ENCODE measurements at regions not wholly inside any gene's neighbourhood (a gene's known extent, or its start where the extent isn't known, plus 50 kb on each side); places are given as distances from the start of the nearest gene placed in this dataset.
A peak's percentile ranks its signal among the peaks of the same experiment; 100 is the strongest.
"Not testable (repeated sequence)": the region's sequence is repeated elsewhere in the genome, so short reads cannot be mapped to it uniquely, and the experiment has no call there.

DNA sequence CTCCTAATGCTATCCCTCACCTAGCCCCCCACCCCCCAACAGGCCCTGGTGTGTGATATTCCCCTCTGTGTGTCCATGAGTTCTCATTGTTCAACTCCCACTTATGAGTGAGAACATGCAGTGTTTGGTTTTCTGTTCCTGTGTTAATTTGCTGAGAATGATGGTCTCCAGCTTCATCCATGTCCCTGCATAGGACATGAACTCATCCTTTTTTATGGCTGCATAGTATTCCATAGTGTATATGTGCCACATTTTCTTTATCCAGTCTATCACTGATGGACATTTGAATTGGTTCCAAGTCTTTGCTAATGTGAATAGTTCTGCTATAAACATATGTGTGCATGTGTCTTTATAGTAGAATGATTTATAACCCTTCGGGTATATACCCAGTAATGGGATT is 57.2 kb upstream of the ME3 start:
- intact Hi-C loops (cut with micrococcal nuclease); H3K79me2 ChIP-seq (ENCODE audit: control insufficient read depth, insufficient read depth, low read length); H3K9me3 ChIP-seq (replicated peaks; ENCODE audit: control insufficient read depth, insufficient read depth, low read depth, low read length); POLR2A ChIA-PET; H4K20me1 ChIP-seq (replicated peaks; ENCODE audit: control insufficient read depth, insufficient read depth, low read length); H3K4me2 ChIP-seq (ENCODE audit: insufficient read depth, low read length); H3K9me1 ChIP-seq (ENCODE audit: control insufficient read depth, insufficient read depth, low read length); BruUV-seq (replicated peaks); FAIRE-seq; in situ Hi-C loops (cut with MboI); H3K27me3 ChIP-seq (ENCODE audit: control insufficient read depth in 2 of 2, insufficient read depth in 2 of 2, low read length in 2 of 2); H3K9ac ChIP-seq (ENCODE audit: insufficient read depth in 1 of 2, low read depth in 2 of 2, low read length in 2 of 2); H3K27ac ChIP-seq (ENCODE audit: extremely low read depth, low read depth, low read length); ATAC-seq; H3K36me3 ChIP-seq (ENCODE audit: control insufficient read depth, insufficient read depth, low read length); H3K4me3 ChIP-seq; H2AFZ ChIP-seq (ENCODE audit: low read depth, low read length); DNase-seq (ENCODE audit: extremely low read depth in 1 of 4, low spot score in 3 of 4); CTCF ChIA-PET (ENCODE audit: low intra/inter-chr PET ratio); H3K4me1 ChIP-seq (replicated peaks in 1 of 2; ENCODE audit: control insufficient read depth in 2 of 2, insufficient read depth in 2 of 2, low read length in 2 of 2): not testable (repeated sequence)
- peak; percentile 85 for TF ChIP-seq ZNF146 (CRISPR knock-in tag; IDR thresholded peaks at IDR 0.05; ENCODE audit: unreplicated experiment)
- 0 out of 2 replicates have a peak, but pooled peaks have one; percentile 34 for TF ChIP-seq BCOR (IDR thresholded peaks at IDR 0.05)
- 7% methylated on average over 1 of the region's 1 CpG for WGBS (ENCODE audit: insufficient coverage, low coverage, missing lambda C conversion rate)

DNA sequence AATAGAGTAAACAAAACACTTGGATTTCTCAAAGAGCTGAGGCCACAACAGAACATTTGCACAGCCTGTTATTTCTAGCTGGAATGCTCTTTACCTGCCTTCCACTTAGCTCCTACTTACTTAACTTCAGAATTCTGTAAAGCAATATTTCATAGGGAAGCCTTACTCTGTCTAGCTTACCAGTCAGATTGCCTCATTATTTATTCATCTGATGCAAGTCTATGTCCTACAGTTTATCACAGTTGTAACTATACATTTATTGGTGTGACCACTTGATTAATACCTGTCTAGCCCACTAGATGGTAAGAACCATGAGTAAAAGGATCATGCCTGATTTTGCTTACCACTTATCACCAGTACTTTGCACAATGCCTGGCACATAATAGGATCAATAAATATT is 56.1 kb upstream of the ME3 start:
- Histone ChIP-seq H3K9me3 (replicated peaks; ENCODE audit: control insufficient read depth, insufficient read depth, low read depth, low read length) (no peaks in the 10 kb centered on the region), H4K20me1 (replicated peaks; ENCODE audit: control insufficient read depth, insufficient read depth, low read length) (no peaks in the 10 kb centered on the region), H3K4me3 (no peak overlapping the region), H3K4me1 (replicated peaks in 1 of 2; ENCODE audit: control insufficient read depth in 2 of 2, insufficient read depth in 2 of 2, low read length in 2 of 2) (no peaks in the 10 kb centered on the region), H3K79me2 (ENCODE audit: control insufficient read depth, insufficient read depth, low read length) (no peaks in the 10 kb centered on the region), H2AFZ (ENCODE audit: low read depth, low read length) (no peak overlapping the region), H3K27me3 (ENCODE audit: control insufficient read depth in 2 of 2, insufficient read depth in 2 of 2, low read length in 2 of 2) (no peaks in the 10 kb centered on the region), H3K36me3 (ENCODE audit: control insufficient read depth, insufficient read depth, low read length) (no peaks in the 10 kb centered on the region), H3K9me1 (ENCODE audit: control insufficient read depth, insufficient read depth, low read length) (no peaks in the 10 kb centered on the region), H3K27ac (ENCODE audit: extremely low read depth, low read depth, low read length) (no peak overlapping the region), H3K4me2 (ENCODE audit: insufficient read depth, low read length) (no peak overlapping the region), H3K9ac (ENCODE audit: insufficient read depth in 1 of 2, low read depth in 2 of 2, low read length in 2 of 2) (no peak overlapping the region)
- BruUV-seq (replicated peaks), result no TSS peak
- TF ChIP-seq, protein P1, sequence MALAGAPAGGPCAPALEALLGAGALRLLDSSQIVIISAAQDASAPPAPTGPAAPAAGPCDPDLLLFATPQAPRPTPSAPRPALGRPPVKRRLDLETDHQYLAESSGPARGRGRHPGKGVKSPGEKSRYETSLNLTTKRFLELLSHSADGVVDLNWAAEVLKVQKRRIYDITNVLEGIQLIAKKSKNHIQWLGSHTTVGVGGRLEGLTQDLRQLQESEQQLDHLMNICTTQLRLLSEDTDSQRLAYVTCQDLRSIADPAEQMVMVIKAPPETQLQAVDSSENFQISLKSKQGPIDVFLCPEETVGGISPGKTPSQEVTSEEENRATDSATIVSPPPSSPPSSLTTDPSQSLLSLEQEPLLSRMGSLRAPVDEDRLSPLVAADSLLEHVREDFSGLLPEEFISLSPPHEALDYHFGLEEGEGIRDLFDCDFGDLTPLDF (CRISPR knock-in tag; IDR thresholded peaks at IDR 0.05), result no peak
- TF ChIP-seq ZNF239 (CRISPR knock-in tag; IDR thresholded peaks at IDR 0.05), result no peak
- in situ Hi-C loops (cut with MboI) (no loop called here), intact Hi-C loops (cut with micrococcal nuclease) (no loop called here)
- no peak for ATAC-seq
- no peak for DNase-seq (ENCODE audit: extremely low read depth in 1 of 4, low spot score in 3 of 4)
- no peak for FAIRE-seq
- POLR2A ChIA-PET, result no interaction called here
- CTCF ChIA-PET (ENCODE audit: low intra/inter-chr PET ratio), result no interaction called here

All from K562 (cell line).